Heart left ventricle (tissue), 13 donors: ENCODE measurements at regions not wholly inside any gene's neighbourhood (a gene's known extent, or its start where the extent isn't known, plus 50 kb on each side); places are given as distances from the start of the nearest gene placed in this dataset.

Experiments used
- POLR2A ChIP-seq, 2 donors: fragments of 450-650 bp; IDR thresholded peaks; one replicate each; pipeline ENCODE4 v1.6.1; 2017; ENCODE audit warnings: antibody characterized with exemption in 2 of 2, mild to moderate bottlenecking in 2 of 2, moderate library complexity in 2 of 2
- TF ChIP-seq, protein P1 (sequence below), 12 donors: fragments of 200-600 bp; sonication (generic) in 4 of 12; IDR thresholded peaks; one replicate each; pipeline versions ENCODE4 v1.5.0 to v1.8.0; 2018 to 2022; ENCODE audit warnings: antibody characterized with exemption in 12 of 12, mild to moderate bottlenecking in 5 of 12
- donor health status: ischemic (EF 13 %, LVEDD 7.1; RV severe dilation, severe dysfunction).
- donor health status: DM: no; HTN: yes; CAD: no.
- donor health status: DM: no; HTN: no; CAD: no.
- donor health status: ischemic (EF 25% LVEDD 6.9; RV normal size, moderate dysfunction).
- donor health status: ischemic (EF 25% LVEDD 5.7; RV mildly dilated, moderate dysfunction).
- donor health status: ischemic (EF 35%, LVEDD 5.7; RV mildly dilated, moderate dysfunction).
- donor health status: nonischemic (EF 11% LVEDD 7.7; RV severe dilation, severe dysfunction).
- donor health status: DM: yes; HTN: yes; CAD: no.
- donor health status: PGD.
- donor health status: ischemic (EF 29% LVEDD 5.4; RV normal size, mild dysfunction).
- donor health status: nonischemic (EF 23%, LVEDD 6.1; RV moderate dilation, normal function).

- TF ChIP-seq POLR2A (IDR thresholded peaks at IDR 0.05) = no peak
- TF ChIP-seq, protein P1, sequence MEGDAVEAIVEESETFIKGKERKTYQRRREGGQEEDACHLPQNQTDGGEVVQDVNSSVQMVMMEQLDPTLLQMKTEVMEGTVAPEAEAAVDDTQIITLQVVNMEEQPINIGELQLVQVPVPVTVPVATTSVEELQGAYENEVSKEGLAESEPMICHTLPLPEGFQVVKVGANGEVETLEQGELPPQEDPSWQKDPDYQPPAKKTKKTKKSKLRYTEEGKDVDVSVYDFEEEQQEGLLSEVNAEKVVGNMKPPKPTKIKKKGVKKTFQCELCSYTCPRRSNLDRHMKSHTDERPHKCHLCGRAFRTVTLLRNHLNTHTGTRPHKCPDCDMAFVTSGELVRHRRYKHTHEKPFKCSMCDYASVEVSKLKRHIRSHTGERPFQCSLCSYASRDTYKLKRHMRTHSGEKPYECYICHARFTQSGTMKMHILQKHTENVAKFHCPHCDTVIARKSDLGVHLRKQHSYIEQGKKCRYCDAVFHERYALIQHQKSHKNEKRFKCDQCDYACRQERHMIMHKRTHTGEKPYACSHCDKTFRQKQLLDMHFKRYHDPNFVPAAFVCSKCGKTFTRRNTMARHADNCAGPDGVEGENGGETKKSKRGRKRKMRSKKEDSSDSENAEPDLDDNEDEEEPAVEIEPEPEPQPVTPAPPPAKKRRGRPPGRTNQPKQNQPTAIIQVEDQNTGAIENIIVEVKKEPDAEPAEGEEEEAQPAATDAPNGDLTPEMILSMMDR (IDR thresholded peaks at IDR 0.05) = no peak
Observed at GRCh38 chr3:124149081-124149480, 157.2 kb upstream of the ROPN1 start.
